ENCODE measurements at regions not wholly inside any gene's neighbourhood (a gene's known extent, or its start where the extent isn't known, plus 50 kb on each side); places are given as distances from the start of the nearest gene placed in this dataset.

GRCh38 chr5:111953351-111954127 lies 196.5 kb upstream of the NREP start:
- TF ChIP-seq CTCF (IDR thresholded peaks at IDR 0.05) = no peak
- no peak for TF ChIP-seq REST (IDR thresholded peaks at IDR 0.05; ENCODE audit: insufficient read depth in 1 of 2, low read depth in 2 of 2, low read length in 1 of 2)

Data from Panc1 (cell line).